ENCODE measurements at regions not wholly inside any gene's neighbourhood (a gene's known extent, or its start where the extent isn't known, plus 50 kb on each side); places are given as distances from the start of the nearest gene placed in this dataset.

GRCh38 chr12:127912035-127912665 is 354.8 kb upstream of the TMEM132C start:
- DNase-seq (ENCODE audit: low read depth in 1 of 2, low spot score in 1 of 2): no peak

- DNase-seq (ENCODE audit: low read depth in 1 of 2, low spot score in 1 of 2): no peak
Measured at GRCh38 chr12:127923501-127923900, 343.5 kb upstream of the TMEM132C start.

GRCh38 chr12:127925971-127926370 is 341.0 kb upstream of the TMEM132C start:
- no peak for DNase-seq (ENCODE audit: low read depth in 1 of 2, low spot score in 1 of 2)

GRCh38 chr12:127928178-127928577 is 338.8 kb upstream of the TMEM132C start:
- DNase-seq (ENCODE audit: low read depth in 1 of 2, low spot score in 1 of 2): no peak

GRCh38 chr12:127928615-127929571 is 338.1 kb upstream of the TMEM132C start:
- DNase-seq (ENCODE audit: low read depth in 1 of 2, low spot score in 1 of 2): no peak

GRCh38 chr12:127930122-127930521 is 336.8 kb upstream of the TMEM132C start:
- DNase-seq (ENCODE audit: low read depth in 1 of 2, low spot score in 1 of 2): no peak

GRCh38 chr12:127934409-127934808 is 332.6 kb upstream of the TMEM132C start:
- DNase-seq (ENCODE audit: low read depth in 1 of 2, low spot score in 1 of 2): no peak

- DNase-seq (ENCODE audit: low read depth in 1 of 2, low spot score in 1 of 2): no peak
Measured at GRCh38 chr12:127936463-127936862, 330.5 kb upstream of the TMEM132C start.

- no peak for DNase-seq (ENCODE audit: low read depth in 1 of 2, low spot score in 1 of 2)
Measured at GRCh38 chr12:127941332-127941731, 325.6 kb upstream of the TMEM132C start.

- DNase-seq (ENCODE audit: low read depth in 1 of 2, low spot score in 1 of 2): no peak
Measured at GRCh38 chr12:127942981-127943380, 324.0 kb upstream of the TMEM132C start.

GRCh38 chr12:127943481-127944210 is 323.3 kb upstream of the TMEM132C start:
- DNase-seq (ENCODE audit: low read depth in 1 of 2, low spot score in 1 of 2): no peak

- no peak for DNase-seq (ENCODE audit: low read depth in 1 of 2, low spot score in 1 of 2)
Measured at GRCh38 chr12:127944211-127944899, 322.6 kb upstream of the TMEM132C start.

GRCh38 chr12:127957001-127957660 is 309.8 kb upstream of the TMEM132C start:
- no peak for DNase-seq (ENCODE audit: low read depth in 1 of 2, low spot score in 1 of 2)

GRCh38 chr12:127962303-127962702 is 304.7 kb upstream of the TMEM132C start:
- DNase-seq (ENCODE audit: low read depth in 1 of 2, low spot score in 1 of 2): no peak

GRCh38 chr12:127963933-127964332 is 303.0 kb upstream of the TMEM132C start:
- no peak for DNase-seq (ENCODE audit: low read depth in 1 of 2, low spot score in 1 of 2)

- DNase-seq (ENCODE audit: low read depth in 1 of 2, low spot score in 1 of 2): no peak
Measured at GRCh38 chr12:127964717-127965116, 302.3 kb upstream of the TMEM132C start.

- no peak for DNase-seq (ENCODE audit: low read depth in 1 of 2, low spot score in 1 of 2)
Measured at GRCh38 chr12:127966331-127966730, 300.6 kb upstream of the TMEM132C start.

- no peak for DNase-seq (ENCODE audit: low read depth in 1 of 2, low spot score in 1 of 2)
Measured at GRCh38 chr12:127970491-127970890, 296.5 kb upstream of the TMEM132C start.

- DNase-seq (ENCODE audit: low read depth in 1 of 2, low spot score in 1 of 2): no peak
Measured at GRCh38 chr12:127980585-127980984, 286.4 kb upstream of the TMEM132C start.

GRCh38 chr12:127981875-127982274 is 285.1 kb upstream of the TMEM132C start:
- no peak for DNase-seq (ENCODE audit: low read depth in 1 of 2, low spot score in 1 of 2)
